Left ventricle myocardium inferior (tissue), 1 donor: ENCODE measurements at regions not wholly inside any gene's neighbourhood (a gene's known extent, or its start where the extent isn't known, plus 50 kb on each side); places are given as distances from the start of the nearest gene placed in this dataset.

Experiments
- DNase-seq: peaks from one replicate; pipeline ENCODE4 v3.0.0-alpha.2; 2020
- H3K27ac ChIP-seq: fragments of 200-600 bp; replicated peaks from 2 replicates; pipeline ENCODE4 v1.8.0; 2021
- H3K27me3 ChIP-seq: fragments of 200-600 bp; 2 replicates; pipeline ENCODE4 v1.8.0; 2021; ENCODE audit warnings: low read depth
- H3K36me3 ChIP-seq: fragments of 200-600 bp; 2 replicates; pipeline ENCODE4 v1.8.0; 2021
- H3K4me1 ChIP-seq: fragments of 200-600 bp; 2 replicates; pipeline ENCODE4 v1.8.0; 2021
- H3K4me3 ChIP-seq: fragments of 200-600 bp; 2 replicates; pipeline ENCODE4 v1.8.0; 2021; ENCODE audit warnings: mild to moderate bottlenecking, moderate library complexity
- H3K9me3 ChIP-seq: fragments of 200-600 bp; replicated peaks from 2 replicates; pipeline ENCODE4 v1.8.0; 2021
- CTCF ChIP-seq: fragments of 200-600 bp; IDR thresholded peaks from 2 replicates; pipeline ENCODE4 v1.8.0; 2021; ENCODE audit warnings: antibody characterized with exemption, mild to moderate bottlenecking, borderline replicate concordance
- intact Hi-C: fragments of 100-400 bp; cut with micrococcal nuclease; formaldehyde crosslinking; loops from one replicate; pipeline ENCODE4 v1.11.0; 2022
- donor health status: DM: no; HTN: yes; CAD: no; lungs with severe emphysema.

- Histone ChIP-seq H3K36me3 (no peaks in the 10 kb centered on the region), H3K4me3 (no peak overlapping the region), H3K27me3 (no peaks in the 10 kb centered on the region), H3K27ac (no peak overlapping the region), H3K4me1 (no peaks in the 10 kb centered on the region), H3K9me3 (peaks cover 5% of the 10 kb centered on the region)
- intact Hi-C loops = no loop called here
- no peak for DNase-seq
- no peak for TF ChIP-seq CTCF
Observed at GRCh38 chr13:65064967-65065366, 2165.2 kb downstream of the PCDH9 start.

GRCh38 chr13:65063753-65064152 lies 2166.4 kb downstream of the PCDH9 start:
- no peak overlapping the region for H3K4me3 ChIP-seq
- no peak for DNase-seq
- H3K27ac ChIP-seq = no peak overlapping the region
- no peak for TF ChIP-seq CTCF
- intact Hi-C loops = no loop called here
- H3K4me1 ChIP-seq = no peaks in the 10 kb centered on the region
- no peaks in the 10 kb centered on the region for H3K36me3 ChIP-seq
- H3K9me3 ChIP-seq = peaks cover 8% of the 10 kb centered on the region
- H3K27me3 ChIP-seq = no peaks in the 10 kb centered on the region

GRCh38 chr13:65057986-65058385 lies 2172.2 kb downstream of the PCDH9 start:
- intact Hi-C loops = no loop called here
- H3K4me3 ChIP-seq = no peak overlapping the region
- H3K27ac ChIP-seq = no peak overlapping the region
- no peaks in the 10 kb centered on the region for H3K36me3 ChIP-seq
- no peak for TF ChIP-seq CTCF
- no peak for DNase-seq
- H3K27me3 ChIP-seq = no peaks in the 10 kb centered on the region
- H3K4me1 ChIP-seq = no peaks in the 10 kb centered on the region
- H3K9me3 ChIP-seq = peaks cover 32% of the 10 kb centered on the region

- Histone ChIP-seq H3K27ac (no peak overlapping the region), H3K4me1 (no peaks in the 10 kb centered on the region), H3K9me3 (peaks cover 24% of the 10 kb centered on the region), H3K4me3 (no peak overlapping the region), H3K27me3 (no peaks in the 10 kb centered on the region), H3K36me3 (no peaks in the 10 kb centered on the region)
- no peak for TF ChIP-seq CTCF
- intact Hi-C loops = no loop called here
- DNase-seq = no peak
Observed at GRCh38 chr13:65054277-65054676, 2175.9 kb downstream of the PCDH9 start.

- Histone ChIP-seq H3K4me3 (no peak overlapping the region), H3K36me3 (no peaks in the 10 kb centered on the region), H3K9me3 (peaks cover 15% of the 10 kb centered on the region), H3K27ac (no peak overlapping the region), H3K4me1 (no peaks in the 10 kb centered on the region), H3K27me3 (no peaks in the 10 kb centered on the region)
- DNase-seq = no peak
- TF ChIP-seq CTCF = no peak
- intact Hi-C loops = no loop called here
Observed at GRCh38 chr13:65036999-65037398, 2193.1 kb downstream of the PCDH9 start.

GRCh38 chr13:65035302-65035701 lies 2194.8 kb downstream of the PCDH9 start:
- H3K4me3 ChIP-seq = no peak overlapping the region
- no peak for TF ChIP-seq CTCF
- H3K27ac ChIP-seq = no peak overlapping the region
- intact Hi-C loops = no loop called here
- H3K9me3 ChIP-seq = peaks cover 15% of the 10 kb centered on the region
- no peaks in the 10 kb centered on the region for H3K36me3 ChIP-seq
- DNase-seq = no peak
- H3K27me3 ChIP-seq = no peaks in the 10 kb centered on the region
- no peaks in the 10 kb centered on the region for H3K4me1 ChIP-seq
